Stimulated activated CD4-positive, alpha-beta T cell treated with anti-CD3 and anti-CD28 coated beads, TNF-alpha, amount 100 ng/mL, for 4 hours (primary cell): ENCODE measurements at regions not wholly inside any gene's neighbourhood (a gene's known extent, or its start where the extent isn't known, plus 50 kb on each side); places are given as distances from the start of the nearest gene placed in this dataset.
"Not testable (repeated sequence)": the region's sequence is repeated elsewhere in the genome, so short reads cannot be mapped to it uniquely, and the experiment has no call there.

ENCODE experiments used
- DNase-seq, 3 experiments: peaks; one replicate each; pipeline ENCODE4 v3.0.0-alpha.2; 2020; ENCODE audit warnings: low read depth in 3 of 3

GRCh38 chr1:25131794-25132193 is 100.5 kb downstream of the SYF2 start:
- no peak for DNase-seq

- DNase-seq: no peak
Measured at GRCh38 chr1:25130895-25131294, 101.4 kb downstream of the SYF2 start.

- DNase-seq: no peak
Measured at GRCh38 chr1:25129380-25129779, 102.9 kb downstream of the SYF2 start.

- DNase-seq: no peak
Measured at GRCh38 chr1:25128121-25128621, 104.1 kb downstream of the SYF2 start.

- DNase-seq: no peak
Measured at GRCh38 chr1:25126562-25126961, 105.7 kb downstream of the SYF2 start.

GRCh38 chr1:25123551-25123950 is 108.8 kb downstream of the SYF2 start:
- no peak for DNase-seq

GRCh38 chr1:25122747-25123146 is 109.6 kb downstream of the SYF2 start:
- no peak for DNase-seq

- no peak for DNase-seq
Measured at GRCh38 chr1:25120281-25120680, 112.0 kb downstream of the SYF2 start.

GRCh38 chr1:25118546-25118945 is 113.8 kb downstream of the SYF2 start:
- DNase-seq: peak in 1 of 3 experiments; percentile 15

GRCh38 chr1:25117233-25117823 is 115.0 kb downstream of the SYF2 start:
- no peak for DNase-seq

- no peak for DNase-seq
Measured at GRCh38 chr1:25116832-25117231, 115.5 kb downstream of the SYF2 start.

GRCh38 chr1:25116117-25116516 is 116.2 kb downstream of the SYF2 start:
- DNase-seq: not testable (repeated sequence)

- no peak for DNase-seq
Measured at GRCh38 chr1:25113731-25114130, 118.6 kb downstream of the SYF2 start.

GRCh38 chr1:25113086-25113485 is 119.2 kb downstream of the SYF2 start:
- no peak for DNase-seq

- DNase-seq: no peak
Measured at GRCh38 chr1:25112400-25112799, 119.9 kb downstream of the SYF2 start.

GRCh38 chr1:25111706-25112105 is 120.6 kb downstream of the SYF2 start:
- no peak for DNase-seq

- no peak for DNase-seq
Measured at GRCh38 chr1:25110485-25110884, 121.8 kb downstream of the SYF2 start.

- no peak for DNase-seq
Measured at GRCh38 chr1:25110036-25110435, 122.3 kb downstream of the SYF2 start.

GRCh38 chr1:25109531-25109951 is 122.8 kb downstream of the SYF2 start:
- no peak for DNase-seq

GRCh38 chr1:25107643-25108010 is 124.7 kb downstream of the SYF2 start:
- DNase-seq: no peak

- DNase-seq: no peak
Measured at GRCh38 chr1:25106976-25107642, 125.2 kb downstream of the SYF2 start.

- DNase-seq: no peak
Measured at GRCh38 chr1:25106352-25106751, 126.0 kb downstream of the SYF2 start.

GRCh38 chr1:25105836-25106235 is 126.5 kb downstream of the SYF2 start:
- no peak for DNase-seq
